Nephron (organoid): ENCODE measurements at regions not wholly inside any gene's neighbourhood (a gene's known extent, or its start where the extent isn't known, plus 50 kb on each side); places are given as distances from the start of the nearest gene placed in this dataset.

Source experiments
- H3K27ac Mint-ChIP-seq, 3 experiments: 2 replicates each; pipeline ENCODE4 v1.8.0; 2020; ENCODE audit warnings: mixed read lengths in 3 of 3, mild to moderate bottlenecking in 2 of 3, moderate library complexity in 1 of 3
- H3K27me3 Mint-ChIP-seq: 2 replicates; pipeline ENCODE4 v1.8.0; 2021; ENCODE audit warnings: low read depth, mild to moderate bottlenecking, moderate library complexity, mixed read lengths
- H3K36me3 Mint-ChIP-seq: 2 replicates; pipeline ENCODE4 v1.8.0; 2020; ENCODE audit warnings: low read depth, mixed read lengths
- H3K4me1 Mint-ChIP-seq: 2 replicates; pipeline ENCODE4 v1.8.0; 2020; ENCODE audit warnings: mixed read lengths
- H3K4me3 Mint-ChIP-seq, 3 experiments: 2 replicates each; pipeline ENCODE4 v1.8.0; 2020; ENCODE audit warnings: mild to moderate bottlenecking in 3 of 3, mixed read lengths in 3 of 3, moderate library complexity in 2 of 3
- H3K9me3 Mint-ChIP-seq: 2 replicates; pipeline ENCODE4 v1.8.0; 2020; ENCODE audit warnings: mixed read lengths
- CTCF ChIP-seq, 3 experiments: fragments of 200-600 bp; sonication (generic); IDR thresholded peaks; one replicate each; pipeline ENCODE4 v1.5.0; 2021; ENCODE audit warnings: antibody characterized with exemption in 3 of 3; ENCODE audit not compliant: unreplicated experiment in 3 of 3

GRCh38 chr3:816605-817004 is 276.2 kb upstream of the CNTN6 start:
- no peaks in the 10 kb centered on the region for H3K4me1 Mint-ChIP-seq
- H3K27ac Mint-ChIP-seq = no peak overlapping the region
- TF ChIP-seq CTCF (IDR thresholded peaks at IDR 0.05; ENCODE audit: unreplicated experiment in 3 of 3) = no peak
- no peak overlapping the region for H3K4me3 Mint-ChIP-seq
- no peaks in the 10 kb centered on the region for H3K27me3 Mint-ChIP-seq
- no peaks in the 10 kb centered on the region for H3K36me3 Mint-ChIP-seq
- peaks cover 45% of the 10 kb centered on the region for H3K9me3 Mint-ChIP-seq

GRCh38 chr3:834679-835078 is 258.1 kb upstream of the CNTN6 start:
- Mint-ChIP-seq H3K4me1 (no peaks in the 10 kb centered on the region), H3K9me3 (peaks cover 15% of the 10 kb centered on the region), H3K27me3 (no peaks in the 10 kb centered on the region), H3K4me3 (no peak overlapping the region), H3K27ac (no peak overlapping the region), H3K36me3 (no peaks in the 10 kb centered on the region)
- TF ChIP-seq CTCF (IDR thresholded peaks at IDR 0.05; ENCODE audit: unreplicated experiment in 3 of 3) = no peak

- H3K36me3 Mint-ChIP-seq = no peaks in the 10 kb centered on the region
- no peaks in the 10 kb centered on the region for H3K27me3 Mint-ChIP-seq
- no peak overlapping the region for H3K4me3 Mint-ChIP-seq
- H3K4me1 Mint-ChIP-seq = no peaks in the 10 kb centered on the region
- no peak overlapping the region for H3K27ac Mint-ChIP-seq
- TF ChIP-seq CTCF (IDR thresholded peaks at IDR 0.05; ENCODE audit: unreplicated experiment in 3 of 3) = no peak
- H3K9me3 Mint-ChIP-seq = peaks cover 13% of the 10 kb centered on the region
These were observed 257.7 kb upstream of the CNTN6 start for GRCh38 chr3:835096-835495.

GRCh38 chr3:839981-840380 is 252.8 kb upstream of the CNTN6 start:
- H3K27ac Mint-ChIP-seq = no peak overlapping the region
- no peaks in the 10 kb centered on the region for H3K36me3 Mint-ChIP-seq

GRCh38 chr3:851098-851790 is 241.6 kb upstream of the CNTN6 start:
- H3K4me3 Mint-ChIP-seq = no peak overlapping the region
- H3K27me3 Mint-ChIP-seq = no peaks in the 10 kb centered on the region
- H3K36me3 Mint-ChIP-seq = no peaks in the 10 kb centered on the region
- H3K4me1 Mint-ChIP-seq = peaks cover under 1% of the 10 kb centered on the region
- no peak for TF ChIP-seq CTCF (IDR thresholded peaks at IDR 0.05; ENCODE audit: unreplicated experiment in 3 of 3)
- no peak overlapping the region for H3K27ac Mint-ChIP-seq
- peaks cover 9% of the 10 kb centered on the region for H3K9me3 Mint-ChIP-seq

More at GRCh38 chr3:839981-840380, 252.8 kb upstream of the CNTN6 start:
- Mint-ChIP-seq H3K4me3 (no peak overlapping the region), H3K9me3 (no peaks in the 10 kb centered on the region), H3K4me1 (peaks cover 6% of the 10 kb centered on the region), H3K27me3 (no peaks in the 10 kb centered on the region)
- TF ChIP-seq CTCF (IDR thresholded peaks at IDR 0.05; ENCODE audit: unreplicated experiment in 3 of 3) = no peak

- H3K4me1 Mint-ChIP-seq = peaks cover 5% of the 10 kb centered on the region
- peaks cover 13% of the 10 kb centered on the region for H3K9me3 Mint-ChIP-seq
- H3K27ac Mint-ChIP-seq = no peak overlapping the region
- no peaks in the 10 kb centered on the region for H3K36me3 Mint-ChIP-seq
- H3K4me3 Mint-ChIP-seq = no peak overlapping the region
- no peaks in the 10 kb centered on the region for H3K27me3 Mint-ChIP-seq
- TF ChIP-seq CTCF (IDR thresholded peaks at IDR 0.05; ENCODE audit: unreplicated experiment in 3 of 3) = no peak
These were observed 240.8 kb upstream of the CNTN6 start for GRCh38 chr3:852033-852432.
